Caco-2 (cell line): ENCODE measurements at regions not wholly inside any gene's neighbourhood (a gene's known extent, or its start where the extent isn't known, plus 50 kb on each side); places are given as distances from the start of the nearest gene placed in this dataset.
A peak's percentile ranks its signal among the peaks of the same experiment; 100 is the strongest.

ENCODE experiments used
- BruUV-seq: library from RNA; stranded (reverse); fragments of 400-500 nt; replicated peaks from 2 replicates; lab custom pipeline; 2021; lab: Mats Ljungman, UMichigan
- CTCF ChIA-PET: fragments of 300-600 bp; sonication (Branson Sonifier 250); formaldehyde crosslinking; loops from one replicate; lab custom pipeline; 2022; ENCODE audit warnings: antibody characterized with exemption; lab: Charles Lee
- POLR2A ChIA-PET: fragments of 300-600 bp; sonication (Branson Sonifier 250); formaldehyde crosslinking; loops from one replicate; lab custom pipeline; 2022; ENCODE audit warnings: antibody characterized with exemption; lab: Charles Lee
- DNase-seq, 2 experiments: peaks; one replicate each; pipeline versions ENCODE4 v3.0.0 to v3.0.0-alpha.2; 2020 to 2022
- H3K27me3 ChIP-seq: replicated peaks from 2 replicates; pipeline ENCODE4 v1.6.0; 2011; ENCODE audit warnings: low read length; ENCODE audit not compliant: control insufficient read depth, insufficient read depth
- H3K36me3 ChIP-seq: 2 replicates; pipeline ENCODE4 v1.5.1; 2011; ENCODE audit warnings: low read length; ENCODE audit not compliant: control insufficient read depth, insufficient read depth
- H3K4me1 ChIP-seq: fragments of 250-450 bp; sonication (Bioruptor Pico); 2 replicates; pipeline ENCODE4 v1.5.1; 2020; ENCODE audit warnings: mild to moderate bottlenecking
- H3K4me3 ChIP-seq: 2 replicates; pipeline ENCODE4 v1.5.1; 2011; ENCODE audit warnings: low read depth, mild to moderate bottlenecking, control low read depth, low read length
- H3K9me3 ChIP-seq: fragments of 250-450 bp; sonication (Bioruptor Pico); 2 replicates; pipeline ENCODE4 v1.5.1; 2020; ENCODE audit warnings: mild to moderate bottlenecking, moderate library complexity
- H3K27ac Mint-ChIP-seq: one replicate; pipeline ENCODE4 v1.8.0; 2022; ENCODE audit warnings: mixed read lengths; ENCODE audit not compliant: unreplicated experiment
- H3K27me3 Mint-ChIP-seq: one replicate; pipeline ENCODE4 v1.8.0; 2022; ENCODE audit warnings: mixed read lengths; ENCODE audit not compliant: insufficient read depth, unreplicated experiment
- H3K36me3 Mint-ChIP-seq: one replicate; pipeline ENCODE4 v1.8.0; 2022; ENCODE audit warnings: mild to moderate bottlenecking, mixed read lengths; ENCODE audit not compliant: insufficient read depth, unreplicated experiment
- H3K4me1 Mint-ChIP-seq: one replicate; pipeline ENCODE4 v1.8.0; 2022; ENCODE audit warnings: low read depth, mixed read lengths; ENCODE audit not compliant: unreplicated experiment
- H3K4me3 Mint-ChIP-seq: one replicate; pipeline ENCODE4 v1.8.0; 2022; ENCODE audit warnings: mild to moderate bottlenecking, moderate library complexity, mixed read lengths; ENCODE audit not compliant: unreplicated experiment
- H3K9me3 Mint-ChIP-seq: one replicate; pipeline ENCODE4 v1.8.0; 2022; ENCODE audit warnings: mixed read lengths; ENCODE audit not compliant: unreplicated experiment
- intact Hi-C: fragments of 100-400 bp; cut with micrococcal nuclease; formaldehyde crosslinking; loops from one replicate; pipeline ENCODE4 v1.10.0; 2022; ENCODE audit not compliant: unreplicated experiment
- TF ChIP-seq, protein P1 (sequence below), 2 experiments: fragments of 200-600 bp in 1 of 2; IDR thresholded peaks; 1 replicate in 1 of 2; 2 replicates in 1 of 2; pipeline versions ENCODE4 v1.5.1 to v1.8.0; 2011 to 2022; ENCODE audit warnings: antibody characterized with exemption in 1 of 2, control low read depth in 1 of 2, inconsistent platforms in 1 of 2, low read depth in 1 of 2, low read length in 1 of 2, mild to moderate bottlenecking in 1 of 2, moderate library complexity in 1 of 2; ENCODE audit not compliant: insufficient read depth in 1 of 2, severe bottlenecking in 1 of 2, unreplicated experiment in 1 of 2

DNA sequence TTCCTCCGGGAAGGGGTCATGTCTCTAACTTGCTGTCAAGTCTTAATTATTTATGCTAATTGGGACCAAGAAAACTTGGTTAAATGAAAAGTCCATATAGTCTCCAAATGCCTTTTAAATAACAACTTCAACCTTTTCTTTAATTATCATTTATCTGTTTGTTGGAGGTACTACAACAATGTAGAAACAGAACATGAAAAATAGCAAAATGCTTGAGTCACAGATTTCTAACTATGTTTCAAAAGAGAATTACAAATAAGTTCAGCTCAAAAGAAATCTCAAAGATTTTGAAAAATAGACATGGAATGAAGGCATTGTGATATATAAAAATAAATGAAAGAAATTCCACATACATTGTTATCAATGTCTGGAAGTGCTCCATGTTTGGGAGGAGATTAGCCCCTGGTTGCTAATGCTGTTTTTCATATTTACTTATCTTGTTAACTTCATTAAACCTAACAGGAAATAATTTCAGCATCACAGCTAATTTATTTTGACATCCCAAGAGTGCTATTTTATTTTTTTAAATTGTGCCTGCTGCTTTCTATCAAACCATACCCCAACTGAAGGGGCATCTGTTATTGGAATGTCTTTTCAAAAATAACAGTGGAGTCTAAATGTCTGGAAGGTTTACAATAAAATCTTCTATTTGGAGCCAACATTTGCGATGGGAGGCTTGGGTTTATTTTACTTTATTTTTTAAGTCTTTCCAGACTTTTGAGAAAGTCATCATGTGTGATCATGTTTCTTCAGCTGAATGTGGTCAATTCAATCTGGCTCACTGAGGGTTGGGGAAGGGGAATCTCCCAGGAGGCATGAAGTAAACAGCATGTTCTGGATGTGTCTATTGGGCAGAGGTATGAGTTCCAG lies 53.1 kb upstream of the ANKRD55 start:
- no peaks in the 10 kb centered on the region for H3K27me3 ChIP-seq
- TF ChIP-seq, protein P1, sequence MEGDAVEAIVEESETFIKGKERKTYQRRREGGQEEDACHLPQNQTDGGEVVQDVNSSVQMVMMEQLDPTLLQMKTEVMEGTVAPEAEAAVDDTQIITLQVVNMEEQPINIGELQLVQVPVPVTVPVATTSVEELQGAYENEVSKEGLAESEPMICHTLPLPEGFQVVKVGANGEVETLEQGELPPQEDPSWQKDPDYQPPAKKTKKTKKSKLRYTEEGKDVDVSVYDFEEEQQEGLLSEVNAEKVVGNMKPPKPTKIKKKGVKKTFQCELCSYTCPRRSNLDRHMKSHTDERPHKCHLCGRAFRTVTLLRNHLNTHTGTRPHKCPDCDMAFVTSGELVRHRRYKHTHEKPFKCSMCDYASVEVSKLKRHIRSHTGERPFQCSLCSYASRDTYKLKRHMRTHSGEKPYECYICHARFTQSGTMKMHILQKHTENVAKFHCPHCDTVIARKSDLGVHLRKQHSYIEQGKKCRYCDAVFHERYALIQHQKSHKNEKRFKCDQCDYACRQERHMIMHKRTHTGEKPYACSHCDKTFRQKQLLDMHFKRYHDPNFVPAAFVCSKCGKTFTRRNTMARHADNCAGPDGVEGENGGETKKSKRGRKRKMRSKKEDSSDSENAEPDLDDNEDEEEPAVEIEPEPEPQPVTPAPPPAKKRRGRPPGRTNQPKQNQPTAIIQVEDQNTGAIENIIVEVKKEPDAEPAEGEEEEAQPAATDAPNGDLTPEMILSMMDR (IDR thresholded peaks at IDR 0.05; ENCODE audit: insufficient read depth in 1 of 2, low read depth in 1 of 2, low read length in 1 of 2, severe bottlenecking in 1 of 2, unreplicated experiment in 1 of 2) = no peak
- no peak overlapping the region for H3K4me3 ChIP-seq
- ChIA-PET CTCF (no interaction called here), POLR2A (no interaction called here)
- no peak overlapping the region for H3K4me3 Mint-ChIP-seq
- peaks cover 5% of the 10 kb centered on the region for H3K9me3 ChIP-seq
- H3K4me1 ChIP-seq = peaks cover 50% of the 10 kb centered on the region
- intact Hi-C loops = no loop called here
- DNase-seq = no peak
- H3K27ac Mint-ChIP-seq = no peak overlapping the region
- no peaks in the 10 kb centered on the region for H3K9me3 Mint-ChIP-seq
- peaks cover 21% of the 10 kb centered on the region for H3K4me1 Mint-ChIP-seq
- no TSS peak for BruUV-seq
- no peaks in the 10 kb centered on the region for H3K36me3 ChIP-seq
- no peaks in the 10 kb centered on the region for H3K27me3 Mint-ChIP-seq
- H3K36me3 Mint-ChIP-seq = no peaks in the 10 kb centered on the region

DNA sequence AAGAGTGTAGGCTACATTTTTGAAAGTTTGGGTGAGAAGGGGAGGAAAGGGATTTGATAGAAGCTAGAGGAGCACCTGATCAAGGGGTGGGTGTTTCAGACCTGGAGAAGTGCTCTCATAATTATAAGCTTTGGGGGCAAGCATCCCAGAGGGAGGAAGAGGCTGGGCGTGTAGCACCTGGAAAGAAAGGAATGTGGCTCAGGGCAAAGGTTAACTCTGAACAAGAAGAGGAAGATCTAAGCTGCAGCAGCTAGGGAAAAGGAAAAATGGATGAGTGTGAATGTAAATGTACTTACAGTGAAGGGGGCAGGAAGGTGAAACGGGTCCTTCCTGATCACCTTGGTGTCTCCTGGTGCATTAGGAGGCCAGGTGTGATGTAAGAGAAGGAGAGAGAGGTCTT lies 49.8 kb upstream of the ANKRD55 start:
- Mint-ChIP-seq H3K9me3 (no peaks in the 10 kb centered on the region), H3K27me3 (no peaks in the 10 kb centered on the region), H3K4me1 (peaks cover 6% of the 10 kb centered on the region), H3K4me3 (no peak overlapping the region), H3K36me3 (no peaks in the 10 kb centered on the region), H3K27ac (no peak overlapping the region)
- H3K4me1 ChIP-seq = peaks cover 49% of the 10 kb centered on the region
- no peaks in the 10 kb centered on the region for H3K36me3 ChIP-seq
- TF ChIP-seq, protein P1 (IDR thresholded peaks at IDR 0.05; ENCODE audit: insufficient read depth in 1 of 2, low read depth in 1 of 2, low read length in 1 of 2, severe bottlenecking in 1 of 2, unreplicated experiment in 1 of 2) = no peak
- H3K9me3 ChIP-seq = peaks cover 20% of the 10 kb centered on the region
- H3K27me3 ChIP-seq = no peaks in the 10 kb centered on the region
- POLR2A ChIA-PET = no interaction called here
- peak; percentile 49 to 67 for DNase-seq
- no TSS peak for BruUV-seq
- CTCF ChIA-PET = interaction anchor here (1.0 to 2.0 kb wide), 3 partner anchors 12 to 68 kb away, joined by 3 to 6 read pairs (median 3); no protein-coding TSS in a partner anchor
- intact Hi-C loops = loop anchor here (1.0 to 2.0 kb wide), 2 partner anchors 74 to 158 kb away; no protein-coding TSS in a partner anchor
- no peak overlapping the region for H3K4me3 ChIP-seq
